GM12872 (cell line): ENCODE measurements at regions not wholly inside any gene's neighbourhood (a gene's known extent, or its start where the extent isn't known, plus 50 kb on each side); places are given as distances from the start of the nearest gene placed in this dataset.
A peak's percentile ranks its signal among the peaks of the same experiment; 100 is the strongest.

Experiments
- TF ChIP-seq, protein P1 (sequence below): IDR thresholded peaks from 3 replicates; pipeline ENCODE4 v1.5.1; 2011; ENCODE audit warnings: low read depth, mild to moderate bottlenecking, low read length, moderate library complexity; ENCODE audit not compliant: insufficient read depth

DNA sequence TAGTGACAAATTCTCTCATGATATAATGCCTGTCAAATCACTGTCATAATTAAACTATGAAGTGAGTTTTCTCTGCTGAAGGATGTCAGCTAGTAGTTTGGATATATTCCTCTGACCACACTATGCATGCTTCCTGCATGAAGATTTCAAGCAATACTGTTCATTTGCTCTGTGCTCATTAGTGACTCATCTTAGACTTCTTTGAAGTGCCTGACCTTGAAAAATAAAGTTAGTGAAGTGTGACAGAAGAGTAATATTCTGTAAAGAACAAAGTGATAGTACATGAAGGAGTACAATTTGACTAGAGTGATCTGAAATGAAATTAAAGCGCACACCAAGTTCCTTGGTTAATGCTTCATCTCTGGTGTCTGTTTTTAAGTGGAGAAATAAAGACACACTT lies 629.5 kb upstream of the ANO3 start:
- TF ChIP-seq, protein P1, sequence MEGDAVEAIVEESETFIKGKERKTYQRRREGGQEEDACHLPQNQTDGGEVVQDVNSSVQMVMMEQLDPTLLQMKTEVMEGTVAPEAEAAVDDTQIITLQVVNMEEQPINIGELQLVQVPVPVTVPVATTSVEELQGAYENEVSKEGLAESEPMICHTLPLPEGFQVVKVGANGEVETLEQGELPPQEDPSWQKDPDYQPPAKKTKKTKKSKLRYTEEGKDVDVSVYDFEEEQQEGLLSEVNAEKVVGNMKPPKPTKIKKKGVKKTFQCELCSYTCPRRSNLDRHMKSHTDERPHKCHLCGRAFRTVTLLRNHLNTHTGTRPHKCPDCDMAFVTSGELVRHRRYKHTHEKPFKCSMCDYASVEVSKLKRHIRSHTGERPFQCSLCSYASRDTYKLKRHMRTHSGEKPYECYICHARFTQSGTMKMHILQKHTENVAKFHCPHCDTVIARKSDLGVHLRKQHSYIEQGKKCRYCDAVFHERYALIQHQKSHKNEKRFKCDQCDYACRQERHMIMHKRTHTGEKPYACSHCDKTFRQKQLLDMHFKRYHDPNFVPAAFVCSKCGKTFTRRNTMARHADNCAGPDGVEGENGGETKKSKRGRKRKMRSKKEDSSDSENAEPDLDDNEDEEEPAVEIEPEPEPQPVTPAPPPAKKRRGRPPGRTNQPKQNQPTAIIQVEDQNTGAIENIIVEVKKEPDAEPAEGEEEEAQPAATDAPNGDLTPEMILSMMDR = no peak

DNA sequence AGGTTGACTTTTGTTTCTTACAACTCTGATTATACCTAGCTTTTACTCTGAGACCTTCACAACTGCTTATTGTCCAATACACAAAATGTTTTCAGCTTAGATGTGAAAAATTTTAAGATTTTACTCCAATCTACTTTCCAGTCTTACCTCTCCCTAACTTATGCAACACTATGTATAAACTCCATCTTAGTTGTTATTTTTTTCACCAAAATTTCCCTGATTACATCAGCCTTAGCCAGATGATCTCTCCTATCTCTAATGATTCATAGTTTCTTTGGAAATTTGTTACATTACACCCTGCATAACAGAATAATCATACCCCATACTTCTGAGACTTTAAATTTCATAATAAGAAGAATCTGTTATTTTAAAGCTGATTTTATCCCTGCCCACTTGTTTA lies 621.0 kb upstream of the ANO3 start:
- TF ChIP-seq, protein P1 = no peak

DNA sequence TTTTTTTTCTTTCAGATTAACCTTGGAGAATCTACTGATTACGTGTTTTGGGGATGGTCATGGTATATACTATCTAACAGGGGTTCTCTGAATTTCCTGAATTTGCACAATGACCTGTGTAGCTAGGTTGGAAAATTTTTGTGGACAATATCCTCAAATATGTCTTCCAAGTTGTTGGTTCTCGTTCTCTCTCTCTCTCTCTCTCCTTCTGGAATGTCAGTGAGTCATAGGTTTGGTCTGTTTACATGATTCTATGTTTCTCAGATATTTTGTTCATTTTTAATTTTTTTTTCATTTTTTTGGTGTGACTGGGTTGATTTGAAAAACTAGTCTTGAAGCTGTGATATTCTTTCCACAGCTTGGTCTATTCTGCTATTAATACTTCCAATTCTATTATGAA lies 604.0 kb upstream of the ANO3 start:
- TF ChIP-seq, protein P1 = no peak

DNA sequence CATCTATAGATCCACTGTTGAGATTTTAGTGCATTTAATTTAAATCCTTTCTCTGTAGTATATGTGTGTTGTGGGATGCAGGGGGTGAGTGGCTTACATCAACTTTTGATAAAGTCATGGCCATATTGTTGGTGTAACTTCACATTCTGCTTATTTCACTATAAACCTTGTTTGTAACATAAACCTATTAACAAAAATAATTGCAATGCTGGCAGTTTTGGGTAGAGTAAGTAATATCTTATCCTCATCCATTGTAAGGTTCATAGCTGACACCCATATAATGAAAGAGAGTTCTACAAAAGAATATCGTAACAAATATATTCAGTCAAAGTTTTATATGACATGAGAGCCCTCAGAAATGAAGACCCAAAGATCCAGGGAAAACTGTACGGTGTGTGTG lies 601.7 kb upstream of the ANO3 start:
- TF ChIP-seq, protein P1 = no peak

DNA sequence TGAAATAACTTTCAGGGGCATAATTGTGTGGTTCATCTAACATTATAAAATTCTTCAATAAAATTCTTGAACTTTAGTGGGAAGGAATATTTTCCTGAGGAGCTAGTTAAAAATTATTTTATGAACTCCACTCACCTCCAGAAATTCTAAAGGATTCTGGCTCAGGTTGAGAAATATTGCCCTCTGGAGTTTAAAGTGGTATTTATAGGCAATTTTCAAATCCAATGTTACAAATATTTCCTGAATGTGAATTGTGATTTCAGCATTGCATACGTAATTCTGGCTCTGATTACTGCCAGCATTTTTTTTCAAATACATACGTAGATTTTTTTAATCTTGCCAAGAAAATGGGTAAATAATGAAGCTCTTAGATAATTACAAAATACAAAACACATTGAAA lies 598.2 kb upstream of the ANO3 start:
- TF ChIP-seq, protein P1 = no peak

DNA sequence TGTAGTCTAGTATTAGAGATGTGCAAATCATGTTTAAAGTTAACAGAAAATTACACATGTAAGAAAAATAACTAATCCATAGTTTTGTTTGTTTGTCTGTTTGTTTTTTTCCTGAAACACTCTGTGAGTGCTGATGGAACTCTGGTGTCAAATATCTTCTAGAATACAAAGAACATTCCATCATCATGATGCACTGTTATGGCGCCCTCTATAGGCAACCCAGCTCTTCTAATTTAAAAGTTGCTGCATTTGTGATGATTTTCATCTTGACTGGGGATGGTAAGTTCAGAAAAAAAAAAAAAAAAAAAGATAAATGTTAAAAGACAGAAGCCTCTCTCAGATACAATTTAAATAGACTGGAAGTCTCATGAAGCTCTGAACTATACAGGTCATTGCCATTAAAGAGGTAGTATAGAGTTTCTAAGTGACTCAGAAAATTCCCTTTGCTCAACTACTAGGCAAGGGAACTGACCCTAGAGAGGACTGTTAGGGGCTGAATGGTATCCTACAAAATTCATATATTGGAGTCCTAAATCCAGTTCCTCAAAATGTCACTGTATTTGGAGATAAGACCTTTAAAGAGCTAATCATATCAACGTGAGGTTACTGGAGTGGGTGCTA lies 597.2 kb upstream of the ANO3 start:
- TF ChIP-seq, protein P1 = peak; percentile 21; the same call in 1 of the 3 replicates

DNA sequence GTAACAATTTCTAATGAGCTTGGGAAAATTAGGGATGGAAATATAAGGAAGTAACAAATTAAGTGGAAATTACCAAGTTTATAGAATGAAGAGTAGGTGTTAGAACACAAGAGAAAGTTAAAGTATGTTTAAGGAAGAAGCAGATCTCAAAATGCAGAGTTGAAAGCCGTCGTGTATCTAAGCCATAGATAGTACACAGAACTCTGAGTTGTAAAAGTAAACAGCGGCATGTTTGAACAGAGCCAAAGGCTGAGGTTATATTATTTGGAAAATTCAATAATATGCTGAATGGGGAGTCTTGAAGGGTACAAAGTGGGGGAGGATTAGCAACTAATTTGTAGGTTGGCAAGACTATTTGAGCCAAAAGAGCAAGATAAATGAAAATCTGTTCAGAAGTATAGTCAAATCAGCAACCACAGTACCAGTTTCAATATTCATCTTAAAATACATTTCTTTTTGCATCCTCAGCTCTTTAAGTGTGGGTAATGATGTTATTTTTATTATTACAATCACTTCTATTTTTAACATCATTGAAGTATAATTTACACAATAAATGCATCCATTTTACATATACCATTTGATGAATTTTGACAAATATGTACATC lies 594.8 kb upstream of the ANO3 start:
- TF ChIP-seq, protein P1 = no peak
